Renal cortex interstitium (tissue), 11 donors: ENCODE measurements at regions not wholly inside any gene's neighbourhood (a gene's known extent, or its start where the extent isn't known, plus 50 kb on each side); places are given as distances from the start of the nearest gene placed in this dataset.

Experiments used
- DNase-seq, 11 donors: peaks; one replicate each; pipeline ENCODE4 v3.0.0-alpha.2; 2013; ENCODE audit warnings: low read depth in 9 of 11, low spot score in 4 of 11; ENCODE audit errors: extremely low read depth in 1 of 11

- no peak for DNase-seq
These were observed 314.0 kb downstream of the KBTBD8 start for GRCh38 chr3:67312155-67312554.

DNA sequence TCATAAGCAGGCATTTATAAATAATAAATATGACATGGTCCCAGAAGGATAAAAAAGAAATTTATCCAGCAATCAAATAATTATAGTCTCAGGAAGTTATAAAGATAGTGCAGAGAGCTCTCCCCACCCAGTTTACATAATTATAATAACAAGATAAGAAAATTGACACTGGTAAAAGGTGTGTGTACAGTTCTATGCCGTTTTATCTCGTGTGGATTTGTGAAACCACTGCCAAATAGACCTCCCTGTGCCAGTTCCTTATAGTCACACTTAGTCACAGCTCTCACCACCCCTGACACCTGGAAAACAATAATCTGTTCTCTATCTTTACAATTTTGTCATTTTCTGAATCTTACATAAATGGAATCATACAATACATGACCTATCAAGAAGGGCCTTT, 320.1 kb downstream of the KBTBD8 start:
- DNase-seq: no peak

- DNase-seq: no peak
These were observed 326.4 kb downstream of the KBTBD8 start for GRCh38 chr3:67324554-67324953.
